Right atrium auricular region (tissue), 2 donors: ENCODE measurements at regions not wholly inside any gene's neighbourhood (a gene's known extent, or its start where the extent isn't known, plus 50 kb on each side); places are given as distances from the start of the nearest gene placed in this dataset.

Source experiments
- DNase-seq: peaks from one replicate; pipeline ENCODE4 v3.0.0-alpha.2; 2019; ENCODE audit warnings: low spot score
- H3K27ac ChIP-seq, 2 donors: fragments of 200-600 bp; sonication (generic); 1 replicate in 1 of 2; 2 replicates in 1 of 2; pipeline ENCODE4 v1.5.1; 2016 to 2019
- H3K27me3 ChIP-seq, 2 donors: fragments of 200-600 bp; sonication (generic); one replicate each; pipeline versions ENCODE4 v1.5.1 to v1.6.0; 2017 to 2019
- H3K36me3 ChIP-seq: fragments of 200-600 bp; sonication (generic); one replicate; pipeline ENCODE4 v1.5.1; 2016
- H3K4me1 ChIP-seq, 2 donors: fragments of 200-600 bp; sonication (generic); one replicate each; pipeline versions ENCODE4 v1.5.1 to v1.6.0; 2017 to 2019
- H3K4me3 ChIP-seq, 2 donors: fragments of 200-600 bp; sonication (generic); 1 replicate in 1 of 2; 2 replicates in 1 of 2; pipeline ENCODE4 v1.5.1; 2017 to 2019; ENCODE audit warnings: mild to moderate bottlenecking in 1 of 2, moderate library complexity in 1 of 2
- H3K9me3 ChIP-seq, 2 donors: fragments of 200-600 bp; sonication (generic); one replicate each; pipeline ENCODE4 v1.5.1; 2019
- CTCF ChIP-seq, 2 donors: fragments of 200-600 bp; sonication (generic); IDR thresholded peaks; one replicate each; pipeline ENCODE4 v1.5.1; 2019; ENCODE audit warnings: antibody characterized with exemption in 2 of 2

- Histone ChIP-seq H3K4me3 (no peak overlapping the region), H3K9me3 (no peaks in the 10 kb centered on the region), H3K36me3 (no peaks in the 10 kb centered on the region), H3K27me3 (no peaks in the 10 kb centered on the region), H3K4me1 (no peaks in the 10 kb centered on the region), H3K27ac (no peak overlapping the region)
- DNase-seq = no peak
- no peak for TF ChIP-seq CTCF (IDR thresholded peaks at IDR 0.05)
Measured at GRCh38 chr3:159904911-159905310, 83.7 kb upstream of the IL12A start.

GRCh38 chr3:159907828-159908227 lies 80.8 kb upstream of the IL12A start:
- Histone ChIP-seq H3K9me3 (no peaks in the 10 kb centered on the region), H3K4me3 (no peak overlapping the region), H3K4me1 (peaks cover 0 to 7% of the 10 kb centered on the region in 2 donors), H3K36me3 (no peaks in the 10 kb centered on the region), H3K27ac (no peak overlapping the region), H3K27me3 (no peaks in the 10 kb centered on the region)
- TF ChIP-seq CTCF (IDR thresholded peaks at IDR 0.05) = no peak
- no peak for DNase-seq

GRCh38 chr3:159910991-159911663 lies 77.5 kb upstream of the IL12A start:
- DNase-seq = no peak
- Histone ChIP-seq H3K36me3 (no peaks in the 10 kb centered on the region), H3K4me1 (peaks cover 0 to 7% of the 10 kb centered on the region in 2 donors), H3K27me3 (no peaks in the 10 kb centered on the region), H3K9me3 (no peaks in the 10 kb centered on the region), H3K27ac (peak overlapping the region in 1 of 2 donors; percentile 59), H3K4me3 (peak overlapping the region in 1 of 2 donors; percentile 35)
- TF ChIP-seq CTCF (IDR thresholded peaks at IDR 0.05) = no peak

GRCh38 chr3:159911664-159912037 lies 77.0 kb upstream of the IL12A start:
- Histone ChIP-seq H3K4me3 (peak overlapping the region in 1 of 2 donors; percentile 35), H3K9me3 (no peaks in the 10 kb centered on the region), H3K27me3 (no peaks in the 10 kb centered on the region), H3K4me1 (peaks cover 0 to 7% of the 10 kb centered on the region in 2 donors), H3K36me3 (no peaks in the 10 kb centered on the region), H3K27ac (peak overlapping the region in 1 of 2 donors; percentile 59)
- DNase-seq = no peak
- TF ChIP-seq CTCF (IDR thresholded peaks at IDR 0.05) = no peak

- H3K36me3 ChIP-seq = no peaks in the 10 kb centered on the region
- no peak for TF ChIP-seq CTCF (IDR thresholded peaks at IDR 0.05)
- no peaks in the 10 kb centered on the region for H3K27me3 ChIP-seq
- no peak for DNase-seq
- no peak overlapping the region for H3K27ac ChIP-seq
- H3K4me3 ChIP-seq = no peak overlapping the region
- no peaks in the 10 kb centered on the region for H3K9me3 ChIP-seq
- H3K4me1 ChIP-seq = peaks cover 0 to 7% of the 10 kb centered on the region in 2 donors
Measured at GRCh38 chr3:159913712-159914414, 74.8 kb upstream of the IL12A start.
